ENCODE measurements at regions not wholly inside any gene's neighbourhood (a gene's known extent, or its start where the extent isn't known, plus 50 kb on each side); places are given as distances from the start of the nearest gene placed in this dataset.

- Histone ChIP-seq H3K27ac (replicated peaks) (no peak overlapping the region), H3K36me3 (no peaks in the 10 kb centered on the region), H3K27me3 (ENCODE audit: low read depth) (peaks cover 53% of the 10 kb centered on the region), H3K4me3 (no peak overlapping the region), H3K9me3 (replicated peaks) (no peaks in the 10 kb centered on the region), H3K4me1 (no peaks in the 10 kb centered on the region)
- intact Hi-C loops (cut with micrococcal nuclease) = no loop called here
- no peak for TF ChIP-seq CTCF (IDR thresholded peaks at IDR 0.05; ENCODE audit: borderline replicate concordance)
- no peak for DNase-seq
These were observed 324.3 kb downstream of the TEX29 start for GRCh38 chr13:111644750-111645149.

GRCh38 chr13:111645198-111645597 is 324.8 kb downstream of the TEX29 start:
- H3K4me3 ChIP-seq = no peak overlapping the region
- H3K4me1 ChIP-seq = no peaks in the 10 kb centered on the region
- no peak overlapping the region for H3K27ac ChIP-seq (replicated peaks)
- H3K27me3 ChIP-seq (ENCODE audit: low read depth) = peaks cover 53% of the 10 kb centered on the region
- no peaks in the 10 kb centered on the region for H3K36me3 ChIP-seq
- no peak for DNase-seq
- intact Hi-C loops (cut with micrococcal nuclease) = no loop called here
- H3K9me3 ChIP-seq (replicated peaks) = no peaks in the 10 kb centered on the region
- TF ChIP-seq CTCF (IDR thresholded peaks at IDR 0.05; ENCODE audit: borderline replicate concordance) = no peak

- H3K27ac ChIP-seq (replicated peaks) = no peak overlapping the region
- no peaks in the 10 kb centered on the region for H3K36me3 ChIP-seq
- H3K4me3 ChIP-seq = no peak overlapping the region
- no peaks in the 10 kb centered on the region for H3K4me1 ChIP-seq
- TF ChIP-seq CTCF (IDR thresholded peaks at IDR 0.05; ENCODE audit: borderline replicate concordance) = no peak
- peaks cover 55% of the 10 kb centered on the region for H3K27me3 ChIP-seq (ENCODE audit: low read depth)
- no peaks in the 10 kb centered on the region for H3K9me3 ChIP-seq (replicated peaks)
- intact Hi-C loops (cut with micrococcal nuclease) = no loop called here
- no peak for DNase-seq
These were observed 325.4 kb downstream of the TEX29 start for GRCh38 chr13:111645598-111646455.

DNA sequence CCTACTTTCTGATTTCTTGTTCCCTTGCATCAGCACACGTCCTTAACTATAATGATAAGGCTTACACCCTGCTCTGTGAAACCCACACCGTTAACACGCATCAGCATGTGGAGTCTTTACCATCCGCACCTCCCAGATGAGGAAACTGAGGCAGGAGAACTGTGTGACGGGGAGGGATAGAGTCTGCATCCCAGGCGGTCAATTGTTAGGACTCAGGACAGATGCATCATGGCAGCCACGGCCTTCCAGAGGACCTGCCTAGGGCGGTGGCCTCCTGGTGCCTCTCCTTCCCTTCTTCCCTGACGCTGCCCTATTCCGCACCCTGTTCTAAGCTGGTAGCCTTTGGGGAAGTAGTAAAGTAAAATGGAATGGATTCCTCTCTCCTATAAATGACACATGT is 326.0 kb downstream of the TEX29 start:
- no peaks in the 10 kb centered on the region for H3K9me3 ChIP-seq (replicated peaks)
- DNase-seq = no peak
- H3K27me3 ChIP-seq (ENCODE audit: low read depth) = peaks cover 55% of the 10 kb centered on the region
- H3K27ac ChIP-seq (replicated peaks) = no peak overlapping the region
- no peaks in the 10 kb centered on the region for H3K4me1 ChIP-seq
- no peaks in the 10 kb centered on the region for H3K36me3 ChIP-seq
- intact Hi-C loops (cut with micrococcal nuclease) = no loop called here
- no peak overlapping the region for H3K4me3 ChIP-seq
- no peak for TF ChIP-seq CTCF (IDR thresholded peaks at IDR 0.05; ENCODE audit: borderline replicate concordance)

- H3K4me3 ChIP-seq = no peak overlapping the region
- H3K27me3 ChIP-seq (ENCODE audit: low read depth) = peaks cover 71% of the 10 kb centered on the region
- H3K27ac ChIP-seq (replicated peaks) = no peak overlapping the region
- intact Hi-C loops (cut with micrococcal nuclease) = no loop called here
- TF ChIP-seq CTCF (IDR thresholded peaks at IDR 0.05; ENCODE audit: borderline replicate concordance) = no peak
- no peak for DNase-seq
- H3K9me3 ChIP-seq (replicated peaks) = no peaks in the 10 kb centered on the region
- H3K4me1 ChIP-seq = no peaks in the 10 kb centered on the region
- H3K36me3 ChIP-seq = no peaks in the 10 kb centered on the region
These were observed 328.4 kb downstream of the TEX29 start for GRCh38 chr13:111648885-111649284.
